ENCODE measurements at regions not wholly inside any gene's neighbourhood (a gene's known extent, or its start where the extent isn't known, plus 50 kb on each side); places are given as distances from the start of the nearest gene placed in this dataset.

DNA sequence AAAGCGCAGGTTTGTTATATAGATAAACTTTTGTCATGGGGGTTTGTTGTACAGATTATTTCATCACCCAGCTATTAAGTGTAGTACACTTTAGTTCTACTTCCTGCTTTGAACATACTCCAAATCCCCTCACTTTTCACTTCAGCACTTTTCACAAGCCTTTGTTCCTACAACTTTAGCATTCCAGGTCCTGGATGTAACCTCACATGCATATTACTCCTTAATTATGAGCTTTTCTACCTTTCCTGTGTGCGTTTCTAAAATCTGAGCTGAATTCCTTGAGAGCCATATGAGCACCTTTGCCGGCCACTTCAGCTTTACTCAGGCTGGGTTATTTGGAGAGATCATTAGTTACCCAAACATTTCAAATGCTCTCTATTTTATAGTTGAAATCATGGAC, 179.2 kb upstream of the TNFAIP3 start:
- TF ChIP-seq POLR2A (IDR thresholded peaks at IDR 0.05), result no peak
- TF ChIP-seq CTCF (IDR thresholded peaks at IDR 0.05), result no peak

Data from right lobe of liver (tissue), 4 donors.